BE2C (cell line): ENCODE measurements at regions not wholly inside any gene's neighbourhood (a gene's known extent, or its start where the extent isn't known, plus 50 kb on each side); places are given as distances from the start of the nearest gene placed in this dataset.
"Not testable (repeated sequence)": the region's sequence is repeated elsewhere in the genome, so short reads cannot be mapped to it uniquely, and the experiment has no call there.

ENCODE experiments used
- DNase-seq: peaks from one replicate; pipeline ENCODE4 v3.0.0-alpha.2; 2020
- H3K27me3 ChIP-seq: fragments of 250-450 bp; sonication (Bioruptor Pico); 2 replicates; pipeline ENCODE4 v1.5.1; 2020; ENCODE audit warnings: mild to moderate bottlenecking
- H3K36me3 ChIP-seq: fragments of 250-450 bp; sonication (Bioruptor Pico); 2 replicates; pipeline ENCODE4 v1.5.1; 2020; ENCODE audit warnings: mild to moderate bottlenecking
- H3K4me1 ChIP-seq: fragments of 250-450 bp; sonication (Bioruptor Pico); 2 replicates; pipeline ENCODE4 v1.5.1; 2020
- H3K4me3 ChIP-seq: 2 replicates; pipeline ENCODE4 v1.5.1; 2011; ENCODE audit warnings: low read depth, low read length
- H3K9me3 ChIP-seq: fragments of 250-450 bp; sonication (Bioruptor Pico); 2 replicates; pipeline ENCODE4 v1.5.1; 2020
- CTCF ChIP-seq: IDR thresholded peaks from 2 replicates; pipeline ENCODE4 v1.5.1; 2012; ENCODE audit warnings: mild to moderate bottlenecking, low read depth, low read length

- no peaks in the 10 kb centered on the region for H3K36me3 ChIP-seq
- no peak for TF ChIP-seq CTCF
- no peaks in the 10 kb centered on the region for H3K9me3 ChIP-seq
- no peaks in the 10 kb centered on the region for H3K27me3 ChIP-seq
- no peak for DNase-seq
- H3K4me1 ChIP-seq, result no peaks in the 10 kb centered on the region
- H3K4me3 ChIP-seq, result no peak overlapping the region
Observed at GRCh38 chr13:22883262-22883840, 297.4 kb upstream of the SGCG start.

GRCh38 chr13:22883956-22884355 lies 296.8 kb upstream of the SGCG start:
- Histone ChIP-seq H3K27me3 (no peaks in the 10 kb centered on the region), H3K9me3 (no peaks in the 10 kb centered on the region), H3K36me3 (no peaks in the 10 kb centered on the region), H3K4me1 (no peaks in the 10 kb centered on the region), H3K4me3 (no peak overlapping the region)
- DNase-seq, result no peak
- no peak for TF ChIP-seq CTCF

GRCh38 chr13:22886061-22886460 lies 294.7 kb upstream of the SGCG start:
- not testable (repeated sequence) for H3K9me3 ChIP-seq, H3K4me1 ChIP-seq, H3K4me3 ChIP-seq, H3K36me3 ChIP-seq, H3K27me3 ChIP-seq, DNase-seq

- H3K36me3 ChIP-seq, H3K27me3 ChIP-seq, H3K4me1 ChIP-seq, DNase-seq, H3K4me3 ChIP-seq, H3K9me3 ChIP-seq: not testable (repeated sequence)
Observed at GRCh38 chr13:22889376-22889775, 291.4 kb upstream of the SGCG start.

GRCh38 chr13:22893204-22893603 lies 287.6 kb upstream of the SGCG start:
- no peak for TF ChIP-seq CTCF
- H3K36me3 ChIP-seq, result no peaks in the 10 kb centered on the region
- H3K4me1 ChIP-seq, result no peaks in the 10 kb centered on the region
- H3K4me3 ChIP-seq, result no peak overlapping the region
- no peaks in the 10 kb centered on the region for H3K9me3 ChIP-seq
- no peak for DNase-seq
- H3K27me3 ChIP-seq, result no peaks in the 10 kb centered on the region

- Histone ChIP-seq H3K27me3 (no peaks in the 10 kb centered on the region), H3K4me1 (no peaks in the 10 kb centered on the region), H3K36me3 (no peaks in the 10 kb centered on the region), H3K9me3 (no peaks in the 10 kb centered on the region), H3K4me3 (no peak overlapping the region)
- DNase-seq, result no peak
- no peak for TF ChIP-seq CTCF
Observed at GRCh38 chr13:22893777-22894176, 287.0 kb upstream of the SGCG start.

- no peak for TF ChIP-seq CTCF
- no peaks in the 10 kb centered on the region for H3K27me3 ChIP-seq
- H3K9me3 ChIP-seq, result no peaks in the 10 kb centered on the region
- DNase-seq, result no peak
- H3K4me3 ChIP-seq, result no peak overlapping the region
- no peaks in the 10 kb centered on the region for H3K4me1 ChIP-seq
- no peaks in the 10 kb centered on the region for H3K36me3 ChIP-seq
Observed at GRCh38 chr13:22897571-22898314, 283.0 kb upstream of the SGCG start.

- H3K4me1 ChIP-seq, DNase-seq, H3K36me3 ChIP-seq, H3K9me3 ChIP-seq, H3K4me3 ChIP-seq, H3K27me3 ChIP-seq: not testable (repeated sequence)
Observed at GRCh38 chr13:22900416-22900951, 280.3 kb upstream of the SGCG start.
